ENCODE measurements at regions not wholly inside any gene's neighbourhood (a gene's known extent, or its start where the extent isn't known, plus 50 kb on each side); places are given as distances from the start of the nearest gene placed in this dataset.

DNA sequence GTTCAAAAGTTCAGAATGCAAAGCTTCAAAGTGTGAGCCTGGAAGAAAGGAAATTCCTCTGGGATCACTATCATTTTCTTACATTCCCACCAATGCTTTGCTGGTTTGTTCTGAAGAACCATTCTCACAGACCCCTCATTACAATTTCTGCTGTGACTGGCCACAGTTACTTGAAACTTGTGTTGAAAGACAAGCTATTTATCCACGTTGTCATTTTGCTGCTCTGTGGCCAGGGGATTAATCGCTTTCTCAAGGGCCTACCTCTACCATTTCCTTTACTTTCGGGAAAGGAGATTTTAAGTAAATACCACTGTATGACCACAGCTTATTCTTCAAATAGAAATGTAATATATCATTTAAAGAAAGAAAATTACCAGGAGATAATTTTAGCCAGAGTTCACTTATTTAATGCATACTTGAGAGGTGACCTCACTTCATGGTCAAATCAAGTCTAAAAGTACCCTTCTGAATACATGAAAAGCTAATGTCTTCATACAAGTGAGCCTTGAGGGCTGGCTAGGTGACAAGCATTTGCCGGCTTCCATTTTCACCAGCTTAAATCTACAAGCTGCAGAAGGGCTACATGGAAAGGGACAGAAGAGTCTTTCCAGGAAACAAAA lies 69.8 kb upstream of the ROBO2 start:
- TF ChIP-seq EZH2 (IDR thresholded peaks at IDR 0.05; ENCODE audit: borderline replicate concordance, low read depth, low read length, severe bottlenecking), result no peak
- TF ChIP-seq, protein P1, sequence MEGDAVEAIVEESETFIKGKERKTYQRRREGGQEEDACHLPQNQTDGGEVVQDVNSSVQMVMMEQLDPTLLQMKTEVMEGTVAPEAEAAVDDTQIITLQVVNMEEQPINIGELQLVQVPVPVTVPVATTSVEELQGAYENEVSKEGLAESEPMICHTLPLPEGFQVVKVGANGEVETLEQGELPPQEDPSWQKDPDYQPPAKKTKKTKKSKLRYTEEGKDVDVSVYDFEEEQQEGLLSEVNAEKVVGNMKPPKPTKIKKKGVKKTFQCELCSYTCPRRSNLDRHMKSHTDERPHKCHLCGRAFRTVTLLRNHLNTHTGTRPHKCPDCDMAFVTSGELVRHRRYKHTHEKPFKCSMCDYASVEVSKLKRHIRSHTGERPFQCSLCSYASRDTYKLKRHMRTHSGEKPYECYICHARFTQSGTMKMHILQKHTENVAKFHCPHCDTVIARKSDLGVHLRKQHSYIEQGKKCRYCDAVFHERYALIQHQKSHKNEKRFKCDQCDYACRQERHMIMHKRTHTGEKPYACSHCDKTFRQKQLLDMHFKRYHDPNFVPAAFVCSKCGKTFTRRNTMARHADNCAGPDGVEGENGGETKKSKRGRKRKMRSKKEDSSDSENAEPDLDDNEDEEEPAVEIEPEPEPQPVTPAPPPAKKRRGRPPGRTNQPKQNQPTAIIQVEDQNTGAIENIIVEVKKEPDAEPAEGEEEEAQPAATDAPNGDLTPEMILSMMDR (IDR thresholded peaks at IDR 0.05; ENCODE audit: borderline replicate concordance, extremely low read depth, low read length, poor library complexity, severe bottlenecking), result no peak

Measured in DND-41 (cell line).